CD14-positive monocyte (primary cell): ENCODE measurements at regions not wholly inside any gene's neighbourhood (a gene's known extent, or its start where the extent isn't known, plus 50 kb on each side); places are given as distances from the start of the nearest gene placed in this dataset.

Source experiments
- DNase-seq, 3 donors: peaks; one replicate each; pipeline ENCODE4 v3.0.0-alpha.2; 2011 to 2022
- H2AFZ ChIP-seq: 2 replicates; pipeline ENCODE4 v1.6.0; 2012; ENCODE audit warnings: mild to moderate bottlenecking, low read depth, low read length, inconsistent platforms; ENCODE audit not compliant: insufficient read depth, poor library complexity, severe bottlenecking
- H3K27ac ChIP-seq, 2 donors: 1 replicate in 1 of 2; 2 replicates in 1 of 2; pipeline ENCODE4 v1.5.1; 2012 to 2013; ENCODE audit warnings: low read length in 2 of 2, control low read depth in 1 of 2, inconsistent platforms in 1 of 2, low read depth in 1 of 2, mild to moderate bottlenecking in 1 of 2
- H3K27me3 ChIP-seq, 2 donors: one replicate each; pipeline versions ENCODE4 v1.6.0 to v1.6.1; 2011 to 2013; ENCODE audit warnings: low read length in 2 of 2; ENCODE audit not compliant: control insufficient read depth in 2 of 2, insufficient read depth in 2 of 2
- H3K36me3 ChIP-seq, 2 donors: replicated peaks in 1 of 2; 1 replicate in 1 of 2; 2 replicates in 1 of 2; pipeline versions ENCODE4 v1.5.1 to v1.6.1; 2012 to 2013; ENCODE audit warnings: low read length in 2 of 2, control low read depth in 1 of 2, inconsistent platforms in 1 of 2, mild to moderate bottlenecking in 1 of 2; ENCODE audit not compliant: insufficient read depth in 2 of 2, control insufficient read depth in 1 of 2
- H3K4me1 ChIP-seq, 2 donors: 1 replicate in 1 of 2; 2 replicates in 1 of 2; pipeline versions ENCODE4 v1.5.1 to v1.6.1; 2012 to 2013; ENCODE audit warnings: low read length in 2 of 2, control low read depth in 1 of 2, inconsistent platforms in 1 of 2, mild to moderate bottlenecking in 1 of 2, moderate library complexity in 1 of 2; ENCODE audit not compliant: insufficient read depth in 2 of 2, control insufficient read depth in 1 of 2
- H3K4me2 ChIP-seq: replicated peaks from 2 replicates; pipeline ENCODE3; 2012; ENCODE audit warnings: low read length, moderate library complexity, mild to moderate bottlenecking; ENCODE audit not compliant: poor library complexity, severe bottlenecking; ENCODE audit errors: extremely low read depth
- H3K4me3 ChIP-seq, 3 experiments: fragments of 200-600 bp in 1 of 3; sonication (generic) in 1 of 3; replicated peaks in 1 of 3; 1 replicate in 2 of 3; 2 replicates in 1 of 3; pipeline ENCODE4 v1.5.1; 2011 to 2013; ENCODE audit warnings: low read length in 3 of 3, mild to moderate bottlenecking in 3 of 3, control low read depth in 2 of 3, low read depth in 2 of 3, inconsistent platforms in 1 of 3, moderate library complexity in 1 of 3
- H3K79me2 ChIP-seq: 2 replicates; pipeline ENCODE4 v1.6.0; 2012; ENCODE audit warnings: mild to moderate bottlenecking, control low read depth, inconsistent platforms, low read length, moderate library complexity; ENCODE audit not compliant: insufficient read depth
- H3K9ac ChIP-seq: 2 replicates; pipeline ENCODE4 v1.6.0; 2017; ENCODE audit warnings: low read length, mild to moderate bottlenecking; ENCODE audit not compliant: insufficient read depth, poor library complexity, severe bottlenecking
- H3K9me3 ChIP-seq, 2 donors: replicated peaks in 1 of 2; 1 replicate in 1 of 2; 2 replicates in 1 of 2; pipeline versions ENCODE4 v1.5.1 to v1.6.1; 2012 to 2013; ENCODE audit warnings: low read length in 2 of 2, control low read depth in 1 of 2; ENCODE audit not compliant: control insufficient read depth in 1 of 2, insufficient read depth in 1 of 2
- H4K20me1 ChIP-seq: 2 replicates; pipeline ENCODE4 v1.6.0; 2012; ENCODE audit warnings: mild to moderate bottlenecking, low read length, control low read depth, moderate library complexity; ENCODE audit not compliant: insufficient read depth
- H3K27ac Mint-ChIP-seq, 7 donors: one replicate each; pipeline ENCODE4 v1.8.0; 2020; ENCODE audit warnings: mild to moderate bottlenecking in 7 of 7, mixed read lengths in 7 of 7, moderate library complexity in 6 of 7, inconsistent platforms in 2 of 7
- H3K27me3 Mint-ChIP-seq, 3 donors: one replicate each; pipeline ENCODE4 v1.8.0; 2021 to 2022; ENCODE audit warnings: low read depth in 3 of 3, mild to moderate bottlenecking in 3 of 3, mixed read lengths in 3 of 3, moderate library complexity in 3 of 3, inconsistent platforms in 1 of 3
- H3K36me3 Mint-ChIP-seq, 2 donors: one replicate each; pipeline ENCODE4 v1.8.0; 2020; ENCODE audit warnings: mixed read lengths in 2 of 2, inconsistent platforms in 1 of 2, mild to moderate bottlenecking in 1 of 2
- H3K4me1 Mint-ChIP-seq: one replicate; pipeline ENCODE4 v1.8.0; 2020; ENCODE audit warnings: mild to moderate bottlenecking, mixed read lengths
- H3K4me3 Mint-ChIP-seq, 2 donors: one replicate each; pipeline ENCODE4 v1.8.0; 2020; ENCODE audit warnings: mild to moderate bottlenecking in 2 of 2, mixed read lengths in 2 of 2, moderate library complexity in 1 of 2
- H3K9me3 Mint-ChIP-seq, 7 donors: one replicate each; pipeline ENCODE4 v1.8.0; 2020 to 2022; ENCODE audit warnings: mixed read lengths in 7 of 7, mild to moderate bottlenecking in 6 of 7, moderate library complexity in 6 of 7, inconsistent platforms in 2 of 7
- WGBS: methylation state at CpG from one replicate; pipeline ENCODE4 v1.1.5; 2013; ENCODE audit warnings: missing lambda C conversion rate; ENCODE audit not compliant: insufficient coverage; 5-methylcytosine and 5-hydroxymethylcytosine counted together
- intact Hi-C, 2 donors: fragments of 100-400 bp; cut with micrococcal nuclease; formaldehyde crosslinking; loops; one replicate each; pipeline versions ENCODE4 v1.15.0 to v1.15.1; 2023
- TF ChIP-seq, protein P1 (sequence below): fragments of 200-600 bp; IDR thresholded peaks from one replicate; pipeline ENCODE4 v1.8.0; 2022; ENCODE audit warnings: antibody characterized with exemption, mild to moderate bottlenecking

DNA sequence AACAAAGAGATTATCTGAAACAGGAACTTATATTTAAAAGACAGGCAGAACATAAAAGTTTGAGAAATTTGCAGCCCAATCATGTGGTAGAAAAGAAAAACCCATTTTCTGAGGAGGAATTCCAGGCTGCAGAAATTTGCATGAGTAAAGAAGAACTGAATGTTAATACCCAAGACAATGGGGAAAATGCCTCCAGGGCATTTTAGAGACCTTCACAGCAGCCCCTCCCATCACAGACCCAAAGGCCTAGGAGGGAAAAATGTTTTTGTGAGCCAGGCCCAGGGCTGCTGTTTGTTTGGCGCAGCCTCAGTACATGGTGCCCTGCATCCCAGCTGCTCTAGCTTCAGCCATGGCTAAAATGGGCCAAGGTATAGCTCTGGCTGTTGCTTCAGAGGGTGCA is 554.3 kb upstream of the CHRM3 start:
- Mint-ChIP-seq H3K9me3 (peaks cover 2 to 32% (median 15%) of the 10 kb centered on the region in 7 donors), H3K4me3 (no peak overlapping the region), H3K4me1 (no peaks in the 10 kb centered on the region), H3K27ac (no peak overlapping the region), H3K36me3 (no peaks in the 10 kb centered on the region), H3K27me3 (no peaks in the 10 kb centered on the region)
- Histone ChIP-seq H4K20me1 (no peaks in the 10 kb centered on the region), H3K27me3 (no peaks in the 10 kb centered on the region), H3K9me3 (peaks cover 18% of the 10 kb centered on the region in 2 donors), H3K27ac (no peak overlapping the region), H3K4me1 (no peaks in the 10 kb centered on the region), H2AFZ (no peak overlapping the region), H3K79me2 (no peaks in the 10 kb centered on the region), H3K4me2 (no peak overlapping the region), H3K36me3 (no peaks in the 10 kb centered on the region), H3K9ac (no peak overlapping the region), H3K4me3 (no peak overlapping the region)
- 94% methylated on average over 1 of the region's 1 CpG for WGBS
- DNase-seq = no peak
- intact Hi-C loops = no loop called here
- TF ChIP-seq, protein P1, sequence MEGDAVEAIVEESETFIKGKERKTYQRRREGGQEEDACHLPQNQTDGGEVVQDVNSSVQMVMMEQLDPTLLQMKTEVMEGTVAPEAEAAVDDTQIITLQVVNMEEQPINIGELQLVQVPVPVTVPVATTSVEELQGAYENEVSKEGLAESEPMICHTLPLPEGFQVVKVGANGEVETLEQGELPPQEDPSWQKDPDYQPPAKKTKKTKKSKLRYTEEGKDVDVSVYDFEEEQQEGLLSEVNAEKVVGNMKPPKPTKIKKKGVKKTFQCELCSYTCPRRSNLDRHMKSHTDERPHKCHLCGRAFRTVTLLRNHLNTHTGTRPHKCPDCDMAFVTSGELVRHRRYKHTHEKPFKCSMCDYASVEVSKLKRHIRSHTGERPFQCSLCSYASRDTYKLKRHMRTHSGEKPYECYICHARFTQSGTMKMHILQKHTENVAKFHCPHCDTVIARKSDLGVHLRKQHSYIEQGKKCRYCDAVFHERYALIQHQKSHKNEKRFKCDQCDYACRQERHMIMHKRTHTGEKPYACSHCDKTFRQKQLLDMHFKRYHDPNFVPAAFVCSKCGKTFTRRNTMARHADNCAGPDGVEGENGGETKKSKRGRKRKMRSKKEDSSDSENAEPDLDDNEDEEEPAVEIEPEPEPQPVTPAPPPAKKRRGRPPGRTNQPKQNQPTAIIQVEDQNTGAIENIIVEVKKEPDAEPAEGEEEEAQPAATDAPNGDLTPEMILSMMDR = no peak

DNA sequence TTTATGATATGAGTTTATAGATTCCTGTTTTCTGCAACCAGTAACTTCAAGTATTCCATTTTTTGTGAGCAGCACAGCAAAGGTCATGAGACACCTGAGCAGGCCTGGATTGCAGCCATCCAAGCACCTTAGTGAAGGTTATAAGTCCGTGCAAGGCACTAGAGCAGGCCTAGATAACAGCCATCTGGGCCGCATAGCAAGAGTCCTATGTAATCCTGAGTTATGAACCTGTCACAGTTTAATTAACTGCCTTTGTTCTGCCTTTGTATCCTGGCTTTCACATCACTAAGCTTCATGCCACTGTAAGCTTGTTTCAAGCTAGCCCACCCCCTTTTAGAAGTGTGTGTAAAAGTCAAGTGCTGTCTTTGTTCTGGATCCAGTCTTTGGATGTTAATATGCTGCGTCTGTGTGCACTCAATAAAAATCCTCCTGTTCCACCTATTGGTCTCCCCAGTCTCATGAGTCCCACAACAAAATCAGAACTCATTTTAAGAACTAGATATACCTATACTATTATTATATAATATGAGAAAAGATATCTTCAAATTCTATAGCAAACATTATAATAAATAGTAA is 556.2 kb upstream of the CHRM3 start:
- H3K27me3 Mint-ChIP-seq = peaks cover 0 to under 1% (median 0%) of the 10 kb centered on the region in 3 donors
- H4K20me1 ChIP-seq = no peaks in the 10 kb centered on the region
- TF ChIP-seq, protein P1 = no peak
- WGBS = 82% methylated on average over 2 of the region's 3 CpGs
- H3K27ac ChIP-seq = no peak overlapping the region
- H3K27ac Mint-ChIP-seq = no peak overlapping the region
- H3K9ac ChIP-seq = no peak overlapping the region
- peaks cover 18% of the 10 kb centered on the region in 2 donors for H3K9me3 ChIP-seq
- no peaks in the 10 kb centered on the region for H3K36me3 Mint-ChIP-seq
- no peaks in the 10 kb centered on the region for H3K36me3 ChIP-seq
- H2AFZ ChIP-seq = no peak overlapping the region
- intact Hi-C loops = no loop called here
- peaks cover 2 to 28% (median 17%) of the 10 kb centered on the region in 7 donors for H3K9me3 Mint-ChIP-seq
- no peak overlapping the region for H3K4me3 Mint-ChIP-seq
- H3K79me2 ChIP-seq = no peaks in the 10 kb centered on the region
- DNase-seq = no peak
- H3K4me3 ChIP-seq = no peak overlapping the region
- no peaks in the 10 kb centered on the region for H3K27me3 ChIP-seq
- no peaks in the 10 kb centered on the region for H3K4me1 Mint-ChIP-seq
- H3K4me1 ChIP-seq = no peaks in the 10 kb centered on the region
- H3K4me2 ChIP-seq = no peak overlapping the region
